Panc1 (cell line): ENCODE measurements at regions not wholly inside any gene's neighbourhood (a gene's known extent, or its start where the extent isn't known, plus 50 kb on each side); places are given as distances from the start of the nearest gene placed in this dataset.

ENCODE experiments used
- ATAC-seq: fragments of 200-7000 bp; cut with Tn5 transposase; 2 replicates; pipeline ENCODE4 v1.9.1; 2020; ENCODE audit warnings: mild to moderate bottlenecking, moderate library complexity
- BruUV-seq: library from RNA; stranded (reverse); fragments of 400-500 nt; replicated peaks from 2 replicates; lab custom pipeline; 2021; lab: Mats Ljungman, UMichigan
- CTCF ChIA-PET: fragments of 300-600 bp; sonication (Branson Sonifier 250); formaldehyde crosslinking; loops from one replicate; lab custom pipeline; 2022; ENCODE audit warnings: antibody characterized with exemption; lab: Charles Lee
- POLR2A ChIA-PET: fragments of 300-600 bp; sonication (Branson Sonifier 250); formaldehyde crosslinking; loops from one replicate; lab custom pipeline; 2022; ENCODE audit warnings: antibody characterized with exemption; lab: Charles Lee
- DNase-seq: peaks from one replicate; pipeline ENCODE4 v3.0.0-alpha.2; 2010; ENCODE audit warnings: low read depth, low spot score
- H3K27ac ChIP-seq: 2 replicates; pipeline ENCODE4 v1.5.1; 2011; ENCODE audit warnings: mild to moderate bottlenecking, low read length, inconsistent platforms
- H3K27me3 ChIP-seq: fragments of 200-500 bp; sonication (Bioruptor generic); 2 replicates; pipeline ENCODE4 v1.6.0; 2014; ENCODE audit warnings: low read length, inconsistent platforms; ENCODE audit not compliant: control insufficient read depth, insufficient read depth
- H3K36me3 ChIP-seq: fragments of 200-500 bp; sonication (Bioruptor generic); 2 replicates; pipeline ENCODE4 v1.5.1; 2014; ENCODE audit warnings: inconsistent platforms, mild to moderate bottlenecking, low read length, moderate library complexity; ENCODE audit not compliant: control insufficient read depth, insufficient read depth
- H3K4me1 ChIP-seq: 2 replicates; pipeline ENCODE4 v1.5.1; 2011; ENCODE audit warnings: inconsistent platforms, mild to moderate bottlenecking, low read length, moderate library complexity; ENCODE audit not compliant: control insufficient read depth, insufficient read depth
- H3K4me3 ChIP-seq, 2 experiments: 2 replicates each; pipeline ENCODE4 v1.5.1; 2011 to 2012; ENCODE audit warnings: low read depth in 2 of 2, low read length in 2 of 2, mild to moderate bottlenecking in 2 of 2, inconsistent platforms in 1 of 2, moderate library complexity in 1 of 2
- H3K9me3 ChIP-seq: fragments of 200-500 bp; sonication (Bioruptor generic); 2 replicates; pipeline ENCODE4 v1.5.1; 2014; ENCODE audit warnings: low read depth, mild to moderate bottlenecking, inconsistent platforms, low read length, moderate library complexity; ENCODE audit not compliant: control insufficient read depth, insufficient read depth
- POLR2AphosphoS5 ChIP-seq: IDR thresholded peaks from 2 replicates; pipeline ENCODE4 v1.6.1; 2012; ENCODE audit warnings: mild to moderate bottlenecking, low read depth, low read length, moderate library complexity
- TCF7L2 ChIP-seq: IDR thresholded peaks from 2 replicates; pipeline ENCODE4 v1.6.1; 2011; ENCODE audit warnings: mild to moderate bottlenecking, low read depth, low read length, inconsistent platforms
- in situ Hi-C: cut with HindIII; loops from 2 replicates; pipeline ENCODE4 v1.10.0; 2016; ENCODE audit warnings: low sequenced_read_pairs, low pct_unique_long_range_greater_than_20kb
- intact Hi-C: fragments of 100-400 bp; cut with micrococcal nuclease; formaldehyde crosslinking; loops from one replicate; pipeline ENCODE4 v1.10.0; 2022; ENCODE audit not compliant: unreplicated experiment
- TF ChIP-seq, protein P1 (sequence below), 2 experiments: IDR thresholded peaks; 2 replicates each; pipeline ENCODE4 v1.6.1; 2011 to 2012; ENCODE audit warnings: low read depth in 2 of 2, control low read depth in 1 of 2, low read length in 1 of 2, mild to moderate bottlenecking in 1 of 2, moderate library complexity in 1 of 2; ENCODE audit not compliant: insufficient read depth in 1 of 2
- TF ChIP-seq, protein P2 (sequence below): fragments of 450-650 bp; IDR thresholded peaks from 2 replicates; pipeline ENCODE4 v1.5.1; 2017; ENCODE audit warnings: mild to moderate bottlenecking

DNA sequence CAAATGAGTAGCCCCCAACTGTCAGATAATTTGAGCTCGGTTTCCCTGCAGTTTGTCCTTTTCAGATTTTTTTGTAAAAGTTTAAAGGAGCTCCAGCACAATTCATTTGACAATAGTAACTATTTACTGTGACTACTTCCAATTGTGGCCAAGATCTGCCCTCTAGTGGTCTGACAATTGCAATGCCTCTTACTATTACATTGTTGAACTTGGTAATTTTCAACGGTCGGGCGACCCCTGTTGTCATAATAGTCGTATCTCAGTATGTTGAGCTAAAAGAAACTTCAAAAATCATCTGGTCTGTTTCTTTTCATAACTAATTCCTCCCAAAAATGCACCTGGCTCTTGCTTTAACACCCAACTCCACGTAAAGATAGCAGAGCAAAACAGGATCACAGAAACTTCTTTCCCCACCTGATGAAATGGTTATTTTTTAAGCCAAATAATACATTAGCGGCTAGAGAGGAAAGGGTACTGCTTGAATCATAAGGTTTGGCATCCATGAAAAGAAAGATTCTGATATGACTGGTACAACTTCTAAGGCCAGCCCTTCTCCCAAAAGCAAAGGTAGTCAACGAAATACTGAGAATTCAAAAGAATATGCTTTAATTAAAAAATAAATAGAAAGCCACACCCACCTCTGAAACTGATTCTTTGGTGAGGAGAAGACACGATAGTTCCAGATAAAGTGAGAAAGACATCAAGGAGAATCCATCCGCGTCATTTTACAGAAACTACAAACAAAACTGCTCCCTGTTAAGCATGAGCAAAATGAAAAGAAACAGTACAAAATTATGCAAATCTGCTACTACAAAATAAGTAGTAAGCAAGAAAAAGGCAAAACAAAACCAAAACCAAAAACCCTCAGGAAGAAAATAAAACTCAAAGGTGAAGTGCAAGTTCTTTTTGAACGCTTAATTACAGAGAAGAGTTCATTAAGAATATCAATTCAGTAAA is 76.9 kb upstream of the HTR4 start:
- ChIA-PET CTCF (interaction anchor here (0.5 to 4.2 kb wide), 19 partner anchors 8 to 604 kb away, joined by 3 to 34 read pairs (median 3); no protein-coding TSS in a partner anchor), POLR2A (no interaction called here)
- in situ Hi-C loops = no loop called here
- intact Hi-C loops = loop anchor here (1.0 to 10.0 kb wide), 4 partner anchors 287 to 834 kb away; no protein-coding TSS in a partner anchor
- no peaks in the 10 kb centered on the region for H3K9me3 ChIP-seq
- peak overlapping the region; percentile 9 to 39; a peak in 3 of 4 replicates for H3K4me3 ChIP-seq
- no peaks in the 10 kb centered on the region for H3K36me3 ChIP-seq
- peaks cover 6% of the 10 kb centered on the region for H3K4me1 ChIP-seq
- BruUV-seq = no TSS peak
- H3K27ac ChIP-seq = no peak overlapping the region
- DNase-seq = peak; percentile 77
- TF ChIP-seq, protein P1, sequence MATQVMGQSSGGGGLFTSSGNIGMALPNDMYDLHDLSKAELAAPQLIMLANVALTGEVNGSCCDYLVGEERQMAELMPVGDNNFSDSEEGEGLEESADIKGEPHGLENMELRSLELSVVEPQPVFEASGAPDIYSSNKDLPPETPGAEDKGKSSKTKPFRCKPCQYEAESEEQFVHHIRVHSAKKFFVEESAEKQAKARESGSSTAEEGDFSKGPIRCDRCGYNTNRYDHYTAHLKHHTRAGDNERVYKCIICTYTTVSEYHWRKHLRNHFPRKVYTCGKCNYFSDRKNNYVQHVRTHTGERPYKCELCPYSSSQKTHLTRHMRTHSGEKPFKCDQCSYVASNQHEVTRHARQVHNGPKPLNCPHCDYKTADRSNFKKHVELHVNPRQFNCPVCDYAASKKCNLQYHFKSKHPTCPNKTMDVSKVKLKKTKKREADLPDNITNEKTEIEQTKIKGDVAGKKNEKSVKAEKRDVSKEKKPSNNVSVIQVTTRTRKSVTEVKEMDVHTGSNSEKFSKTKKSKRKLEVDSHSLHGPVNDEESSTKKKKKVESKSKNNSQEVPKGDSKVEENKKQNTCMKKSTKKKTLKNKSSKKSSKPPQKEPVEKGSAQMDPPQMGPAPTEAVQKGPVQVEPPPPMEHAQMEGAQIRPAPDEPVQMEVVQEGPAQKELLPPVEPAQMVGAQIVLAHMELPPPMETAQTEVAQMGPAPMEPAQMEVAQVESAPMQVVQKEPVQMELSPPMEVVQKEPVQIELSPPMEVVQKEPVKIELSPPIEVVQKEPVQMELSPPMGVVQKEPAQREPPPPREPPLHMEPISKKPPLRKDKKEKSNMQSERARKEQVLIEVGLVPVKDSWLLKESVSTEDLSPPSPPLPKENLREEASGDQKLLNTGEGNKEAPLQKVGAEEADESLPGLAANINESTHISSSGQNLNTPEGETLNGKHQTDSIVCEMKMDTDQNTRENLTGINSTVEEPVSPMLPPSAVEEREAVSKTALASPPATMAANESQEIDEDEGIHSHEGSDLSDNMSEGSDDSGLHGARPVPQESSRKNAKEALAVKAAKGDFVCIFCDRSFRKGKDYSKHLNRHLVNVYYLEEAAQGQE (IDR thresholded peaks at IDR 0.05; ENCODE audit: insufficient read depth in 1 of 2, low read depth in 2 of 2, low read length in 1 of 2) = no peak
- no peak for TF ChIP-seq POLR2AphosphoS5
- TF ChIP-seq, protein P2, sequence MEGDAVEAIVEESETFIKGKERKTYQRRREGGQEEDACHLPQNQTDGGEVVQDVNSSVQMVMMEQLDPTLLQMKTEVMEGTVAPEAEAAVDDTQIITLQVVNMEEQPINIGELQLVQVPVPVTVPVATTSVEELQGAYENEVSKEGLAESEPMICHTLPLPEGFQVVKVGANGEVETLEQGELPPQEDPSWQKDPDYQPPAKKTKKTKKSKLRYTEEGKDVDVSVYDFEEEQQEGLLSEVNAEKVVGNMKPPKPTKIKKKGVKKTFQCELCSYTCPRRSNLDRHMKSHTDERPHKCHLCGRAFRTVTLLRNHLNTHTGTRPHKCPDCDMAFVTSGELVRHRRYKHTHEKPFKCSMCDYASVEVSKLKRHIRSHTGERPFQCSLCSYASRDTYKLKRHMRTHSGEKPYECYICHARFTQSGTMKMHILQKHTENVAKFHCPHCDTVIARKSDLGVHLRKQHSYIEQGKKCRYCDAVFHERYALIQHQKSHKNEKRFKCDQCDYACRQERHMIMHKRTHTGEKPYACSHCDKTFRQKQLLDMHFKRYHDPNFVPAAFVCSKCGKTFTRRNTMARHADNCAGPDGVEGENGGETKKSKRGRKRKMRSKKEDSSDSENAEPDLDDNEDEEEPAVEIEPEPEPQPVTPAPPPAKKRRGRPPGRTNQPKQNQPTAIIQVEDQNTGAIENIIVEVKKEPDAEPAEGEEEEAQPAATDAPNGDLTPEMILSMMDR = peak; percentile 92
- TF ChIP-seq TCF7L2 = no peak
- ATAC-seq = peak; percentile 90
- H3K27me3 ChIP-seq = peaks cover 10% of the 10 kb centered on the region; the same call in 1 of the 2 replicates

DNA sequence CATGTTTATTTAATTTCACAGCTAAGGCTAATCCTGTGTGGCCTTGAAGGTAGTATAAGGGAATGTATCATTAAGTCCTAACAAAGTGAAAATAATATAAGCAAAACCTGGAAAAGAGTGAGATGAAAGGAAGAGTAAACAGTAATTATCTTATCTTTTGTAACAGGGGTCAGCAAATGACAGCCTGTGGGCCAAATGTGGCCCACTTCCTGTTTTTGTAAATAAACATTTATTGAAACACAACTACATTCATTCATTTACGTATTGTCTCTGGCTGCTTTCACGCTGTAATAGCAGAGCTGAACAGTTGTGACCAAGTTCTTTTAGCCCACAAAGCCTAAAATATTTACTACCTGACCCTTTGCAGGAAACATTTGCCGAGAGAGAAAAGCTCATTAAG is 78.4 kb upstream of the HTR4 start:
- Histone ChIP-seq H3K27me3 (peaks cover 10% of the 10 kb centered on the region; the same call in 1 of the 2 replicates), H3K4me3 (no peak overlapping the region), H3K9me3 (no peaks in the 10 kb centered on the region), H3K36me3 (no peaks in the 10 kb centered on the region), H3K4me1 (peaks cover 6% of the 10 kb centered on the region), H3K27ac (no peak overlapping the region)
- POLR2A ChIA-PET = no interaction called here
- TF ChIP-seq, protein P1 (IDR thresholded peaks at IDR 0.05; ENCODE audit: insufficient read depth in 1 of 2, low read depth in 2 of 2, low read length in 1 of 2) = no peak
- TF ChIP-seq, protein P2 = no peak
- TF ChIP-seq POLR2AphosphoS5 = no peak
- ATAC-seq (no peak), DNase-seq (no peak)
- intact Hi-C loops (loop anchor here (1.0 to 10.0 kb wide), 4 partner anchors 303 to 832 kb away; no protein-coding TSS in a partner anchor), in situ Hi-C loops (no loop called here)
- CTCF ChIA-PET = interaction anchor here (0.6 to 4.2 kb wide), 5 partner anchors 8 to 382 kb away, joined by 3 to 34 read pairs (median 3); no protein-coding TSS in a partner anchor
- BruUV-seq = no TSS peak
